RWPE2 (cell line): ENCODE measurements at regions not wholly inside any gene's neighbourhood (a gene's known extent, or its start where the extent isn't known, plus 50 kb on each side); places are given as distances from the start of the nearest gene placed in this dataset.
"Not testable (repeated sequence)": the region's sequence is repeated elsewhere in the genome, so short reads cannot be mapped to it uniquely, and the experiment has no call there.

ENCODE experiments used
- ATAC-seq: fragments of 200-7000 bp; cut with Tn5 transposase; 3 replicates; pipeline ENCODE4 v1.9.1; 2021; ENCODE audit warnings: low read depth
- DNase-seq: peaks from one replicate; pipeline ENCODE4 v3.0.0-alpha.2; 2020; ENCODE audit warnings: low spot score
- H3K27ac ChIP-seq: fragments of 450-650 bp; 2 replicates; pipeline ENCODE4 v1.5.1; 2017; ENCODE audit warnings: mild to moderate bottlenecking; ENCODE audit not compliant: poor library complexity, severe bottlenecking
- H3K27me3 ChIP-seq: fragments of 250-450 bp; sonication (Bioruptor Pico); 2 replicates; pipeline ENCODE4 v1.5.1; 2021; ENCODE audit warnings: mild to moderate bottlenecking, moderate library complexity; ENCODE audit not compliant: insufficient read depth, poor library complexity, severe bottlenecking
- H3K36me3 ChIP-seq: fragments of 250-450 bp; sonication (Bioruptor Pico); 2 replicates; pipeline ENCODE4 v1.5.1; 2020; ENCODE audit warnings: low read depth, mild to moderate bottlenecking, moderate library complexity
- H3K4me1 ChIP-seq: fragments of 250-450 bp; sonication (Bioruptor Pico); 2 replicates; pipeline ENCODE4 v1.5.1; 2021; ENCODE audit warnings: mild to moderate bottlenecking, moderate library complexity; ENCODE audit not compliant: insufficient read depth, poor library complexity, severe bottlenecking
- H3K4me3 ChIP-seq: fragments of 250-450 bp; sonication (Bioruptor Pico); 2 replicates; pipeline ENCODE4 v1.5.1; 2021; ENCODE audit warnings: mild to moderate bottlenecking, moderate library complexity; ENCODE audit not compliant: severe bottlenecking
- H3K9me3 ChIP-seq: fragments of 250-450 bp; sonication (Bioruptor Pico); 2 replicates; pipeline ENCODE4 v1.5.1; 2021; ENCODE audit warnings: mild to moderate bottlenecking, moderate library complexity; ENCODE audit not compliant: severe bottlenecking
- CTCF ChIP-seq: fragments of 450-650 bp; IDR thresholded peaks from one replicate; pipeline ENCODE4 v1.5.1; 2017; ENCODE audit warnings: mild to moderate bottlenecking, moderate library complexity; ENCODE audit not compliant: poor library complexity, severe bottlenecking

DNA sequence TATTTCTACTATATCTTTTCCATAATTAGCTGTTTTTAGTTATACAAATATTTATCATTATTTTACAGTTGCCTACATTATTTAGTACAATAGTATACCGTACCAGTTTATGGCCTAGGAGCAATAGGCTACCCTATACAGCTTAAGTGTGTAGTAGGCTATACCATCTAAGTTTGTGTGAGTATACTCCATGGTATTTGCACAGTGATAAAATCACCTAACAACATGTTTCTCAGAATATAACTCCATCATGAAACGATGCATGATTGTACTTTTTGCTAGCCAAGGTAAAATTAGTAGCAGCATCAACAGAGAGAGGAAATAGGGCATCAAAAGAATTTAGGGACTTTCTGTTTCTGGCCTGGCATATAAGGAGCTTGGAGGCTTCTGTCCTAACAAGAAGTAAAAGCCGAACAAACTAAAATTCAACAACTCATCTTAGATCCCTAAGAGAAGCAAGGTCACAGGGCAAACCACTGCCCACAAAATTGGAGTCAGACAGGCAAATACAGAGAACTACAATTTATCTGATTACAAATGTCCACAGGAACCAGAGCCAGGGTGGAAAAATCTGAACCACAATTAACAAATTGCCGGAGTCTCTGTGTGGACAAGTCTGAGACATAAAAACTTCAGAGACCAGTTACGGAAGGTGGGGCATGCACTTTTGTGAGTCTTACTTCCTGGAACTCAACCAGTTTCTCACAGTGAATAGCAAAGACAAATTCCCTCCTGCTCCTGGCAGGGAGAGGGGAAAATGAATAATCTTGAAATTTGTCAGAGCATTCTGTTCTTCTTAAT, 671.4 kb downstream of the RFPL4B start:
- Histone ChIP-seq H3K9me3 (no peaks in the 10 kb centered on the region), H3K27me3 (no peaks in the 10 kb centered on the region), H3K4me1 (peaks cover 3% of the 10 kb centered on the region), H3K27ac (peak overlapping the region; percentile 50), H3K4me3 (no peak overlapping the region), H3K36me3 (no peaks in the 10 kb centered on the region)
- ATAC-seq (peak; percentile 64), DNase-seq (no peak)
- no peak for TF ChIP-seq CTCF

GRCh38 chr6:113019176-113019575, 672.0 kb downstream of the RFPL4B start:
- TF ChIP-seq CTCF, result no peak
- no peaks in the 10 kb centered on the region for H3K27me3 ChIP-seq
- no peaks in the 10 kb centered on the region for H3K9me3 ChIP-seq
- peaks cover 3% of the 10 kb centered on the region for H3K4me1 ChIP-seq
- peak overlapping the region; percentile 50 for H3K27ac ChIP-seq
- no peak overlapping the region for H3K4me3 ChIP-seq
- no peaks in the 10 kb centered on the region for H3K36me3 ChIP-seq
- DNase-seq, result no peak
- no peak for ATAC-seq

GRCh38 chr6:113027780-113028179, 680.6 kb downstream of the RFPL4B start:
- DNase-seq (no peak), ATAC-seq (no peak)
- Histone ChIP-seq H3K4me3 (no peak overlapping the region), H3K4me1 (no peaks in the 10 kb centered on the region), H3K27me3 (no peaks in the 10 kb centered on the region), H3K27ac (no peak overlapping the region), H3K9me3 (no peaks in the 10 kb centered on the region), H3K36me3 (no peaks in the 10 kb centered on the region)
- TF ChIP-seq CTCF, result no peak

DNA sequence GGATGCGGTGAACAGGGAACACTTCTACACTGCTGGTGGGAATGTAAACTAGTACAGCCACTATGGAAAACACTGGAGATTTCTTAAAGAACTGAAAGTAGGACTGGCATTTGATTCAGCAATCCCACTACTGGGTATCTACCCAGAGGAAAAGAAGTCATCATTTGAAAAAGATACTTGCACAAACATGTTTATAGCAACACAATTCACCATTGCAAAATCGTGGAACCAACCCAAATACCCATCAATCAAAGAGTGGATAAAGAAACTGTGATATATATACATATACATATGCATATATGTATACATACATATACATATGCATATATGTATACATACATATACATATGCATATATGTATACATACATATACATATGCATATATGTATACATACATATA, 682.0 kb downstream of the RFPL4B start:
- not testable (repeated sequence) for H3K4me3 ChIP-seq, ATAC-seq, H3K4me1 ChIP-seq, DNase-seq, H3K36me3 ChIP-seq, H3K27me3 ChIP-seq, H3K9me3 ChIP-seq, H3K27ac ChIP-seq

GRCh38 chr6:113031591-113032238, 684.6 kb downstream of the RFPL4B start:
- DNase-seq (no peak), ATAC-seq (no peak)
- no peak overlapping the region for H3K27ac ChIP-seq
- no peaks in the 10 kb centered on the region for H3K36me3 ChIP-seq
- H3K27me3 ChIP-seq, result no peaks in the 10 kb centered on the region
- H3K9me3 ChIP-seq, result no peaks in the 10 kb centered on the region
- TF ChIP-seq CTCF, result no peak
- no peaks in the 10 kb centered on the region for H3K4me1 ChIP-seq
- no peak overlapping the region for H3K4me3 ChIP-seq
